ENCODE measurements at regions not wholly inside any gene's neighbourhood (a gene's known extent, or its start where the extent isn't known, plus 50 kb on each side); places are given as distances from the start of the nearest gene placed in this dataset.

- Histone ChIP-seq H3K4me3 (ENCODE audit: low read length) (no peak overlapping the region), H4K8ac (ENCODE audit: low read depth, low read length) (no peak overlapping the region), H3K4me2 (ENCODE audit: low read length) (no peak overlapping the region), H3K4me1 (ENCODE audit: control insufficient read depth, low read depth, low read length) (no peaks in the 10 kb centered on the region), H2AK5ac (ENCODE audit: low read length) (no peak overlapping the region), H3K79me2 (ENCODE audit: control insufficient read depth, insufficient read depth, low read length) (no peaks in the 10 kb centered on the region), H2BK5ac (ENCODE audit: low read length) (no peak overlapping the region), H3K9ac (ENCODE audit: low read length) (no peak overlapping the region), H3K56ac (ENCODE audit: low read length) (no peak overlapping the region), H3K23ac (ENCODE audit: low read length) (no peak overlapping the region), H3K4ac (ENCODE audit: low read depth, low read length) (no peak overlapping the region), H4K5ac (ENCODE audit: low read length) (no peak overlapping the region), H2BK15ac (replicated peaks; ENCODE audit: low read depth) (no peak overlapping the region), H3K79me1 (ENCODE audit: low read length) (no peaks in the 10 kb centered on the region), H3K27ac (ENCODE audit: low read depth, low read length) (no peak overlapping the region), H3K27me3 (ENCODE audit: insufficient read depth, low read length, poor library complexity) (no peaks in the 10 kb centered on the region), H3K36me3 (ENCODE audit: control insufficient read depth, insufficient read depth, low read length) (no peaks in the 10 kb centered on the region), H3K18ac (ENCODE audit: low read length) (no peak overlapping the region), H2BK120ac (ENCODE audit: low read depth, low read length) (no peak overlapping the region)
- WGBS (ENCODE audit: extremely low coverage, insufficient coverage, low lambda C conversion rate) = no CpG with 5 or more reads among the region's 3 CpGs
- no peak for DNase-seq
Measured at GRCh38 chr7:138307633-138308032, 152.4 kb upstream of the TRIM24 start.

DNA sequence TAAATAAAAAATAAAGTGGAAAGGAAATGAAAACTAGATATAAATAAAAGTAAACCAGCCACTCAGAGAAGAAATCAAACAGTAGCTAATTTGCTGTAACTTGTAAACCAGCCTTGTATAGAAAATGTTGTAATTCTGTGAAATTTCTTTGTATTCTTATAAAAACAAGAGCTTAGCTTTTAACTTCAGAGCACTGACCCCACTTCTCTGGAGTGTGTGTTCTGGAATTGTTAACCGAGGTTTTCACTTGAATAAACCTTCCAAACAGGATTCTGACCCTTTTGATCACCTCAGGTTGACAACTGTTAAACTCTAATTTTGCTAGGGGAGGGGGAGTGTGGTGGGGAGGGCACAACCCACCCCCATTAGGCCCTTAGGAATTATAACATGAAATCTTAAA is 151.9 kb upstream of the TRIM24 start:
- H3K79me1 ChIP-seq (ENCODE audit: low read length) = no peaks in the 10 kb centered on the region
- no peaks in the 10 kb centered on the region for H3K36me3 ChIP-seq (ENCODE audit: control insufficient read depth, insufficient read depth, low read length)
- no peak overlapping the region for H3K27ac ChIP-seq (ENCODE audit: low read depth, low read length)
- H2AK5ac ChIP-seq (ENCODE audit: low read length) = no peak overlapping the region
- no peak overlapping the region for H2BK120ac ChIP-seq (ENCODE audit: low read depth, low read length)
- H4K5ac ChIP-seq (ENCODE audit: low read length) = no peak overlapping the region
- no peak overlapping the region for H4K8ac ChIP-seq (ENCODE audit: low read depth, low read length)
- H2BK5ac ChIP-seq (ENCODE audit: low read length) = no peak overlapping the region
- no peaks in the 10 kb centered on the region for H3K79me2 ChIP-seq (ENCODE audit: control insufficient read depth, insufficient read depth, low read length)
- no peaks in the 10 kb centered on the region for H3K4me1 ChIP-seq (ENCODE audit: control insufficient read depth, low read depth, low read length)
- no peak overlapping the region for H3K56ac ChIP-seq (ENCODE audit: low read length)
- DNase-seq = no peak
- H3K4ac ChIP-seq (ENCODE audit: low read depth, low read length) = peak overlapping the region; percentile 43
- no peak overlapping the region for H3K23ac ChIP-seq (ENCODE audit: low read length)
- WGBS (ENCODE audit: extremely low coverage, insufficient coverage, low lambda C conversion rate) = no CpG with 5 or more reads among the region's 1 CpG
- peak overlapping the region; percentile 51 for H3K18ac ChIP-seq (ENCODE audit: low read length)
- no peak overlapping the region for H3K4me3 ChIP-seq (ENCODE audit: low read length)
- no peak overlapping the region for H2BK15ac ChIP-seq (replicated peaks; ENCODE audit: low read depth)
- H3K4me2 ChIP-seq (ENCODE audit: low read length) = no peak overlapping the region
- H3K27me3 ChIP-seq (ENCODE audit: insufficient read depth, low read length, poor library complexity) = no peaks in the 10 kb centered on the region
- no peak overlapping the region for H3K9ac ChIP-seq (ENCODE audit: low read length)

DNA sequence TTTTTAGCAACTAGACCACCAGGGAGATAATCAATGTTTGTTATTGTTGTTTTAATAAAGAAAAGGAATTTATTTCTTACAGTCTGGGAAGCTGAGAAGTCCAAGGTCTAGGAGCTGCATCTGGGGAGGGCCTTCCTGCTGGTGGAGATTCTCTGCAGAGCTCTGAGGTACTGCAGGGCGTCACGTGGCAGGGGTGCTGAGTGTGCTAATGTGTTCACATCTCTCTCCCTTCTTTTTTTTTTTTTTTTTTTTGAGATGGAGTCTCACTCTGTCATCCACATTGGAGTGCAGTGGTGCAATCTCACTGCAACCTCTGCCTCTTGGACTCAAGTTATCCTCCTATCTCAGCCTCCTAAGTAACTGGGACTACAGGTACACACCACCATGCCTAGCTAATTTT is 150.9 kb upstream of the TRIM24 start:
- Histone ChIP-seq H2BK120ac (ENCODE audit: low read depth, low read length) (no peak overlapping the region), H3K4me3 (ENCODE audit: low read length) (no peak overlapping the region)
- no CpG with 5 or more reads among the region's 2 CpGs for WGBS (ENCODE audit: extremely low coverage, insufficient coverage, low lambda C conversion rate)

DNA sequence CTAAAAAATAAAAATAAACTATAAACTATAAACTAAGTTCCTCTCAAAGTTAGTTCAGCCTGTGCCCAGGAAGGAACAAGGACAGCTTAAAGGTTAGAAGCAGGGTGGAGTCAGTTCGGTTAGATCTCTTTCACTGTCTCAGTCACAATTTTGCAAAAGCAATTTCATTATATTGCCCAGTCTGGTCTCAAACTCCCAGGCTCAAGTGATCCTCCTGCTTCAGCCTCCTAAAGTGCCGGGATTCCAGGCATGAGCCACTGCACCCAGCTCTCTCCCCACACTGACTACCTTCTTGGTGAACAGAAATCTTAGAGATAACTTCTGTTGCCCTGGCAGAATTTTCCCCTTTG is 146.3 kb upstream of the TRIM24 start:
- H3K9ac ChIP-seq (ENCODE audit: low read length) = no peak overlapping the region
- H3K4ac ChIP-seq (ENCODE audit: low read depth, low read length) = no peak overlapping the region
- H3K56ac ChIP-seq (ENCODE audit: low read length) = no peak overlapping the region
- H3K4me2 ChIP-seq (ENCODE audit: low read length) = no peak overlapping the region
- no peak overlapping the region for H4K5ac ChIP-seq (ENCODE audit: low read length)
- no peak overlapping the region for H2AK5ac ChIP-seq (ENCODE audit: low read length)
- H4K8ac ChIP-seq (ENCODE audit: low read depth, low read length) = no peak overlapping the region
- H3K79me2 ChIP-seq (ENCODE audit: control insufficient read depth, insufficient read depth, low read length) = no peaks in the 10 kb centered on the region
- H3K27ac ChIP-seq (ENCODE audit: low read depth, low read length) = no peak overlapping the region
- no peaks in the 10 kb centered on the region for H3K79me1 ChIP-seq (ENCODE audit: low read length)
- no peak overlapping the region for H3K23ac ChIP-seq (ENCODE audit: low read length)
- H3K36me3 ChIP-seq (ENCODE audit: control insufficient read depth, insufficient read depth, low read length) = no peaks in the 10 kb centered on the region
- DNase-seq = no peak
- no peak overlapping the region for H3K18ac ChIP-seq (ENCODE audit: low read length)
- no peak overlapping the region for H2BK120ac ChIP-seq (ENCODE audit: low read depth, low read length)
- no peaks in the 10 kb centered on the region for H3K27me3 ChIP-seq (ENCODE audit: insufficient read depth, low read length, poor library complexity)
- no peak overlapping the region for H2BK5ac ChIP-seq (ENCODE audit: low read length)
- no peak overlapping the region for H2BK15ac ChIP-seq (replicated peaks; ENCODE audit: low read depth)
- H3K4me3 ChIP-seq (ENCODE audit: low read length) = no peak overlapping the region
- no CpG with 5 or more reads among the region's 2 CpGs for WGBS (ENCODE audit: extremely low coverage, insufficient coverage, low lambda C conversion rate)
- no peaks in the 10 kb centered on the region for H3K4me1 ChIP-seq (ENCODE audit: control insufficient read depth, low read depth, low read length)

More for the DNA sequence above, 150.9 kb upstream of the TRIM24 start:
- H2AK5ac ChIP-seq (ENCODE audit: low read length) = no peak overlapping the region
- no peak overlapping the region for H4K8ac ChIP-seq (ENCODE audit: low read depth, low read length)
- H3K18ac ChIP-seq (ENCODE audit: low read length) = no peak overlapping the region
- no peak overlapping the region for H3K4ac ChIP-seq (ENCODE audit: low read depth, low read length)
- no peaks in the 10 kb centered on the region for H3K27me3 ChIP-seq (ENCODE audit: insufficient read depth, low read length, poor library complexity)
- no peak overlapping the region for H3K9ac ChIP-seq (ENCODE audit: low read length)
- no peak overlapping the region for H3K4me2 ChIP-seq (ENCODE audit: low read length)
- no peak for DNase-seq
- H2BK15ac ChIP-seq (replicated peaks; ENCODE audit: low read depth) = no peak overlapping the region
- no peak overlapping the region for H4K5ac ChIP-seq (ENCODE audit: low read length)
- no peaks in the 10 kb centered on the region for H3K79me2 ChIP-seq (ENCODE audit: control insufficient read depth, insufficient read depth, low read length)
- H3K4me1 ChIP-seq (ENCODE audit: control insufficient read depth, low read depth, low read length) = no peaks in the 10 kb centered on the region
- no peak overlapping the region for H3K27ac ChIP-seq (ENCODE audit: low read depth, low read length)
- H2BK5ac ChIP-seq (ENCODE audit: low read length) = no peak overlapping the region
- no peaks in the 10 kb centered on the region for H3K36me3 ChIP-seq (ENCODE audit: control insufficient read depth, insufficient read depth, low read length)
- no peak overlapping the region for H3K23ac ChIP-seq (ENCODE audit: low read length)
- H3K79me1 ChIP-seq (ENCODE audit: low read length) = no peaks in the 10 kb centered on the region
- H3K56ac ChIP-seq (ENCODE audit: low read length) = no peak overlapping the region

DNA sequence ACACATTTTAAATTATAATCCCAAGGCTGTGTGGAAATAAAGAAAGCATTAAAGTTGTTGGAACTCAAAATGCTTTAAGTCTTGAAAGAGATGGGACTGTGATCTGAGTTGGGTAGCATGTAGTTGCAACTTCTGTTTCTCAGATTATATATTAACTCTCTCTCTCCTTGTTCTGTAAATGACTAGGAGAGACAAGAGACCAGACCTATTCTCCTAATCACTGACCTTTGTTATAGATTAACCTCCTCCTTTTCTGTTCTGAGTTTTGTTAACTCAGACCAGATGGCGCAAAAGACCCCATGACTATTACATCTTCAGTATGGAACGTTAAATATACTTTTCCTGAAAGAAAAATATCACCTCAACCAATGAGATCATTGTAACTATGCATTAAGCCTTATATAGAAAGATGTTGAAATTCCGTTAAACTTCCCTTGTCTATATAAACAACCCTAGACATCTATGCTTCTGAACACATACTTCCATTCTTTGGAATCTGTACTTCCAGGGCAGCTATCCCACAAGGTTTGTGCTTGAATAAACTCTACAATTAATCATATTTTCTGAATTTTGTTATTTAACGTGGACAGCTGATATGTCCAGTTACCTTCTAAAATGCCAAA is 143.5 kb upstream of the TRIM24 start:
- no peak for DNase-seq
- H3K4ac ChIP-seq (ENCODE audit: low read depth, low read length) = no peak overlapping the region
- H3K27ac ChIP-seq (ENCODE audit: low read depth, low read length) = no peak overlapping the region

DNA sequence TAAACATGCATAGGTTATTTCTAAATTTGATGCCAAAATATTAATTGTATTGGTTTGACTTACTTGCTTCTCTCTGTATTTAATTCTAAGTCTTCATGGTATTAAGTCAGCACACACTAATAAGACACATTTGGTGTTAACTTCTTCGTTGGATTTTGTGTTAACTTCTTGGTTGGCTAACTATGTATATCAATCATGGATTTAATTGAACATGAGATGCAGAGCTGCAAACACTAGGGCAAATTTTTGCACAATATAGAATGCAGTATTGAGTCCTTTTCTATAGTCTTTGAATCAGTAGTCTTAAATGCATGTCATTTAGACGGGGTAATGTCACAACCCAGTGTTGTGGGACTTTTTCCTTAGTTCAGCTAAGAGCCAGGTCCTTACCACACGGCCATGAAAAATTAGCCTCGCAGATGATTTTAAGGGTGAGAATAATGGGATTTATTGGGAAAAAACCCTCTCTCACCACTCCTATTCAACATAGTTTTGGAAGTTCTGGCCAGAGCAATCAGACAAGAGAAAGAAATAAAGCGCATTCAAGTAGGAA is 142.9 kb upstream of the TRIM24 start:
- Histone ChIP-seq H3K27ac (ENCODE audit: low read depth, low read length) (no peak overlapping the region), H3K79me1 (ENCODE audit: low read length) (no peaks in the 10 kb centered on the region), H3K79me2 (ENCODE audit: control insufficient read depth, insufficient read depth, low read length) (no peaks in the 10 kb centered on the region), H4K8ac (ENCODE audit: low read depth, low read length) (no peak overlapping the region), H2BK15ac (replicated peaks; ENCODE audit: low read depth) (no peak overlapping the region), H2AK5ac (ENCODE audit: low read length) (no peak overlapping the region), H3K9ac (ENCODE audit: low read length) (no peak overlapping the region), H3K4me1 (ENCODE audit: control insufficient read depth, low read depth, low read length) (no peaks in the 10 kb centered on the region), H2BK5ac (ENCODE audit: low read length) (no peak overlapping the region), H3K4ac (ENCODE audit: low read depth, low read length) (no peak overlapping the region), H2BK120ac (ENCODE audit: low read depth, low read length) (no peak overlapping the region), H4K5ac (ENCODE audit: low read length) (no peak overlapping the region), H3K4me3 (ENCODE audit: low read length) (no peak overlapping the region), H3K27me3 (ENCODE audit: insufficient read depth, low read length, poor library complexity) (no peaks in the 10 kb centered on the region), H3K56ac (ENCODE audit: low read length) (no peak overlapping the region), H3K23ac (ENCODE audit: low read length) (no peak overlapping the region), H3K36me3 (ENCODE audit: control insufficient read depth, insufficient read depth, low read length) (no peaks in the 10 kb centered on the region), H3K4me2 (ENCODE audit: low read length) (no peak overlapping the region), H3K18ac (ENCODE audit: low read length) (no peak overlapping the region)
- no peak for DNase-seq
- no CpG with 5 or more reads among the region's 5 CpGs for WGBS (ENCODE audit: extremely low coverage, insufficient coverage, low lambda C conversion rate)

More for the DNA sequence above, 143.5 kb upstream of the TRIM24 start:
- no peak overlapping the region for H3K9ac ChIP-seq (ENCODE audit: low read length)
- no peak overlapping the region for H3K4me2 ChIP-seq (ENCODE audit: low read length)
- H4K5ac ChIP-seq (ENCODE audit: low read length) = no peak overlapping the region
- H2BK15ac ChIP-seq (replicated peaks; ENCODE audit: low read depth) = no peak overlapping the region
- no peak overlapping the region for H3K18ac ChIP-seq (ENCODE audit: low read length)
- H3K36me3 ChIP-seq (ENCODE audit: control insufficient read depth, insufficient read depth, low read length) = no peaks in the 10 kb centered on the region
- no peak overlapping the region for H2BK120ac ChIP-seq (ENCODE audit: low read depth, low read length)
- no peak overlapping the region for H2AK5ac ChIP-seq (ENCODE audit: low read length)
- no peak overlapping the region for H3K4me3 ChIP-seq (ENCODE audit: low read length)
- no CpG with 5 or more reads among the region's 4 CpGs for WGBS (ENCODE audit: extremely low coverage, insufficient coverage, low lambda C conversion rate)
- H4K8ac ChIP-seq (ENCODE audit: low read depth, low read length) = no peak overlapping the region
- H3K4me1 ChIP-seq (ENCODE audit: control insufficient read depth, low read depth, low read length) = no peaks in the 10 kb centered on the region
- H2BK5ac ChIP-seq (ENCODE audit: low read length) = no peak overlapping the region
- no peaks in the 10 kb centered on the region for H3K79me1 ChIP-seq (ENCODE audit: low read length)
- H3K27me3 ChIP-seq (ENCODE audit: insufficient read depth, low read length, poor library complexity) = no peaks in the 10 kb centered on the region
- no peak overlapping the region for H3K23ac ChIP-seq (ENCODE audit: low read length)
- no peak overlapping the region for H3K56ac ChIP-seq (ENCODE audit: low read length)
- H3K79me2 ChIP-seq (ENCODE audit: control insufficient read depth, insufficient read depth, low read length) = no peaks in the 10 kb centered on the region
